ENCODE measurements at regions not wholly inside any gene's neighbourhood (a gene's known extent, or its start where the extent isn't known, plus 50 kb on each side); places are given as distances from the start of the nearest gene placed in this dataset.

- H3K79me2 ChIP-seq (ENCODE audit: control insufficient read depth, insufficient read depth, low read length), result no peaks in the 10 kb centered on the region
- no CpG with 5 or more reads among the region's 3 CpGs for WGBS (ENCODE audit: insufficient coverage)
- H3K9me3 Mint-ChIP-seq (ENCODE audit: insufficient read depth), result no peaks in the 10 kb centered on the region
- no peaks in the 10 kb centered on the region for H3K4me1 ChIP-seq (ENCODE audit: control insufficient read depth in 2 of 2, insufficient read depth in 2 of 2, low read length in 2 of 2)
- H3K4me1 Mint-ChIP-seq, result no peaks in the 10 kb centered on the region
- H3K36me3 ChIP-seq (replicated peaks in 1 of 2; ENCODE audit: control extremely low read depth in 1 of 2, control insufficient read depth in 1 of 2, extremely low read depth in 1 of 2, insufficient read depth in 2 of 2, low read length in 1 of 2), result no peaks in the 10 kb centered on the region
- intact Hi-C loops (cut with micrococcal nuclease), result no loop called here
- H3K27ac Mint-ChIP-seq, result no peak overlapping the region
- no peak overlapping the region for H3K4me2 ChIP-seq (replicated peaks; ENCODE audit: low read depth, low read length, poor library complexity, severe bottlenecking)
- H3K27me3 Mint-ChIP-seq, result no peaks in the 10 kb centered on the region
- no peak overlapping the region for H3K4me3 Mint-ChIP-seq
- no peak for TF ChIP-seq EZH2 (IDR thresholded peaks at IDR 0.05; ENCODE audit: borderline replicate concordance, insufficient read depth, low read depth, low read length, poor library complexity, severe bottlenecking)
- TF ChIP-seq, protein P1, sequence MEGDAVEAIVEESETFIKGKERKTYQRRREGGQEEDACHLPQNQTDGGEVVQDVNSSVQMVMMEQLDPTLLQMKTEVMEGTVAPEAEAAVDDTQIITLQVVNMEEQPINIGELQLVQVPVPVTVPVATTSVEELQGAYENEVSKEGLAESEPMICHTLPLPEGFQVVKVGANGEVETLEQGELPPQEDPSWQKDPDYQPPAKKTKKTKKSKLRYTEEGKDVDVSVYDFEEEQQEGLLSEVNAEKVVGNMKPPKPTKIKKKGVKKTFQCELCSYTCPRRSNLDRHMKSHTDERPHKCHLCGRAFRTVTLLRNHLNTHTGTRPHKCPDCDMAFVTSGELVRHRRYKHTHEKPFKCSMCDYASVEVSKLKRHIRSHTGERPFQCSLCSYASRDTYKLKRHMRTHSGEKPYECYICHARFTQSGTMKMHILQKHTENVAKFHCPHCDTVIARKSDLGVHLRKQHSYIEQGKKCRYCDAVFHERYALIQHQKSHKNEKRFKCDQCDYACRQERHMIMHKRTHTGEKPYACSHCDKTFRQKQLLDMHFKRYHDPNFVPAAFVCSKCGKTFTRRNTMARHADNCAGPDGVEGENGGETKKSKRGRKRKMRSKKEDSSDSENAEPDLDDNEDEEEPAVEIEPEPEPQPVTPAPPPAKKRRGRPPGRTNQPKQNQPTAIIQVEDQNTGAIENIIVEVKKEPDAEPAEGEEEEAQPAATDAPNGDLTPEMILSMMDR (IDR thresholded peaks at IDR 0.05), result no peak
- H2AFZ ChIP-seq (ENCODE audit: insufficient read depth, low read depth, low read length, poor library complexity, severe bottlenecking), result no peak overlapping the region
- no peak overlapping the region for H3K4me3 ChIP-seq (ENCODE audit: control extremely low read depth in 1 of 5, extremely low read depth in 1 of 5, insufficient read depth in 1 of 5, low read depth in 2 of 5, low read length in 4 of 5)
- H3K9me3 ChIP-seq (ENCODE audit: control extremely low read depth in 1 of 3, control insufficient read depth in 2 of 3, insufficient read depth in 1 of 3, low read length in 2 of 3), result peaks cover 0 to 2% (median 0%) of the 10 kb centered on the region in 3 donors
- POLR2A ChIA-PET, result no interaction called here
- H4K20me1 ChIP-seq (ENCODE audit: control insufficient read depth, insufficient read depth, low read length, poor library complexity, severe bottlenecking), result no peaks in the 10 kb centered on the region
- ATAC-seq (ENCODE audit: low read depth) (no peak), DNase-seq (no peak)
- CTCF ChIA-PET, result no interaction called here
- no peak overlapping the region for H3K27ac ChIP-seq (ENCODE audit: low read length in 2 of 2)
- H3K27me3 ChIP-seq (replicated peaks in 1 of 4; ENCODE audit: control extremely low read depth in 1 of 4, control insufficient read depth in 3 of 4, insufficient read depth in 4 of 4, low read length in 3 of 4), result no peaks in the 10 kb centered on the region
- H3K9ac ChIP-seq (ENCODE audit: low read length), result no peak overlapping the region
These were observed 403.8 kb upstream of the PDE3A start for GRCh38 chr12:19964549-19964948.

DNA sequence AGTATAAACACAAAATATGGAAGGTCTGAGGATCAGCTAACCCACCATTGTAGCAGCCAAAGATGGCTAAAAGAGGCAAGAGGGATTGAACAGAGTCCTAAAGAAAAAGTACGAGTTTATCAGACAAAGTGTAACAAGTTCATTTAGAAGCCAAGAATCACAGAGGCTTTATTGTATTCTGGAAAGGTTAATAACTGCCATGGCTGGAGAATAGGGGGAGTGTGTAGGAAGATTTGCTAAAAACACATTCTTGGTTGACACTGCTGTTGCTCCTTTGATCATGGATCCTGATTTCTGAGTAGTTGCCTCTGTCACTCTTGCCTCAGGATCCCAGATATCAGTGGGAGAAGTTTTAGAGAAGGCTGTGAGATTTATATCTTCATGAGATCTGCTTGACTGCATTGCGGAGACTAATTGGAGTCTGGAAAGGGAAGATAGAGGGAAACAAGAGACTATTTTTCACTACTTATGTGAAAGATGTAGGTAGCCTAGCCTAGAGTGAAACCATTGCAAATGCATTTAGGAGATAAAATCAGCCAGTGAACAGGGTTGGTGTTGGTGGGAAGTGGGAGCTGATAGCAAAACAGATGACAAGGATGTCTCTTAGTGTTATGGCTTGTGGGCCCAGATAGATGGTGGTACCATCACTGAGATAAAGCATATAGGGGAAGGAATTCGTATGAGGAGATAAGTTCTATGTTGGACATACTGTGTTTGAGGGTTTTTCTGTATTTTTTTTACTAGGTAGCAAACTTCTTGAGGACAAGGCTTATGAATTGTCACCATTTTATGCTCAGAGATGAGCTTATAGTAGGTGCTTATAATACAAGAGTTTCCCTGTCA lies 402.9 kb upstream of the PDE3A start:
- no peak overlapping the region for H3K4me3 Mint-ChIP-seq
- Histone ChIP-seq H3K4me2 (replicated peaks; ENCODE audit: low read depth, low read length, poor library complexity, severe bottlenecking) (no peak overlapping the region), H3K9ac (ENCODE audit: low read length) (no peak overlapping the region), H4K20me1 (ENCODE audit: control insufficient read depth, insufficient read depth, low read length, poor library complexity, severe bottlenecking) (no peaks in the 10 kb centered on the region), H3K27ac (ENCODE audit: low read length in 2 of 2) (no peak overlapping the region), H3K9me3 (ENCODE audit: control extremely low read depth in 1 of 3, control insufficient read depth in 2 of 3, insufficient read depth in 1 of 3, low read length in 2 of 3) (peaks cover 0 to 2% (median 0%) of the 10 kb centered on the region in 3 donors), H3K79me2 (ENCODE audit: control insufficient read depth, insufficient read depth, low read length) (no peaks in the 10 kb centered on the region), H3K36me3 (replicated peaks in 1 of 2; ENCODE audit: control extremely low read depth in 1 of 2, control insufficient read depth in 1 of 2, extremely low read depth in 1 of 2, insufficient read depth in 2 of 2, low read length in 1 of 2) (no peaks in the 10 kb centered on the region), H3K4me1 (ENCODE audit: control insufficient read depth in 2 of 2, insufficient read depth in 2 of 2, low read length in 2 of 2) (no peaks in the 10 kb centered on the region), H2AFZ (ENCODE audit: insufficient read depth, low read depth, low read length, poor library complexity, severe bottlenecking) (no peak overlapping the region), H3K4me3 (ENCODE audit: control extremely low read depth in 1 of 5, extremely low read depth in 1 of 5, insufficient read depth in 1 of 5, low read depth in 2 of 5, low read length in 4 of 5) (no peak overlapping the region), H3K27me3 (replicated peaks in 1 of 4; ENCODE audit: control extremely low read depth in 1 of 4, control insufficient read depth in 3 of 4, insufficient read depth in 4 of 4, low read length in 3 of 4) (no peaks in the 10 kb centered on the region)
- no peak overlapping the region for H3K27ac Mint-ChIP-seq
- 76% methylated on average over 2 of the region's 3 CpGs for WGBS (ENCODE audit: insufficient coverage)
- no peak for ATAC-seq (ENCODE audit: low read depth)
- no peak for TF ChIP-seq EZH2 (IDR thresholded peaks at IDR 0.05; ENCODE audit: borderline replicate concordance, insufficient read depth, low read depth, low read length, poor library complexity, severe bottlenecking)
- TF ChIP-seq, protein P1 (IDR thresholded peaks at IDR 0.05), result no peak
- no peaks in the 10 kb centered on the region for H3K27me3 Mint-ChIP-seq
- H3K9me3 Mint-ChIP-seq (ENCODE audit: insufficient read depth), result no peaks in the 10 kb centered on the region
- ChIA-PET CTCF (no interaction called here), POLR2A (no interaction called here)
- H3K4me1 Mint-ChIP-seq, result no peaks in the 10 kb centered on the region
- intact Hi-C loops (cut with micrococcal nuclease), result no loop called here
- DNase-seq, result no peak

All from B cell (primary cell).